ENCODE measurements at regions not wholly inside any gene's neighbourhood (a gene's known extent, or its start where the extent isn't known, plus 50 kb on each side); places are given as distances from the start of the nearest gene placed in this dataset.
"Not testable (repeated sequence)": the region's sequence is repeated elsewhere in the genome, so short reads cannot be mapped to it uniquely, and the experiment has no call there.

- ChIA-PET CTCF (no interaction called here), POLR2A (no interaction called here)
- Histone ChIP-seq H3K36me3 (ENCODE audit: control insufficient read depth in 4 of 4, insufficient read depth in 4 of 4, low read length in 3 of 4) (no peaks in the 10 kb centered on the region), H3K4me3 (ENCODE audit: control insufficient read depth in 1 of 7, extremely low read depth in 1 of 7, insufficient read depth in 4 of 7, low read depth in 2 of 7, low read length in 6 of 7) (no peak overlapping the region), H3K9me3 (ENCODE audit: control extremely low read depth in 1 of 5, control insufficient read depth in 4 of 5, insufficient read depth in 2 of 5, low read depth in 1 of 5, low read length in 4 of 5) (no peaks in the 10 kb centered on the region), H3K27me3 (replicated peaks in 2 of 5; ENCODE audit: control insufficient read depth in 4 of 5, insufficient read depth in 5 of 5, low read length in 4 of 5) (peaks cover 0 to 3% (median 0%) of the 10 kb centered on the region in 5 experiments), H3K27ac (ENCODE audit: insufficient read depth in 1 of 2, low read depth in 1 of 2, low read length in 2 of 2, poor library complexity in 1 of 2, severe bottlenecking in 2 of 2) (no peak overlapping the region), H3K4me1 (ENCODE audit: control extremely low read depth in 1 of 4, control insufficient read depth in 4 of 4, insufficient read depth in 4 of 4, low read length in 3 of 4) (no peaks in the 10 kb centered on the region)
- no peak for DNase-seq
- 100% methylated on average over 1 of the region's 2 CpGs for WGBS (ENCODE audit: insufficient coverage)
These were observed 158.4 kb downstream of the LNPK start for GRCh38 chr2:175843625-175844024.

- H3K9me3 ChIP-seq (ENCODE audit: control extremely low read depth in 1 of 5, control insufficient read depth in 4 of 5, insufficient read depth in 2 of 5, low read depth in 1 of 5, low read length in 4 of 5): no peaks in the 10 kb centered on the region
- CTCF ChIA-PET: no interaction called here
These were observed 159.1 kb downstream of the LNPK start for GRCh38 chr2:175842996-175843395.

GRCh38 chr2:175840765-175841164, 161.3 kb downstream of the LNPK start:
- H3K4me1 ChIP-seq (ENCODE audit: control extremely low read depth in 1 of 4, control insufficient read depth in 4 of 4, insufficient read depth in 4 of 4, low read length in 3 of 4); CTCF ChIA-PET; H3K27ac ChIP-seq (ENCODE audit: insufficient read depth in 1 of 2, low read depth in 1 of 2, low read length in 2 of 2, poor library complexity in 1 of 2, severe bottlenecking in 2 of 2); DNase-seq; H3K4me3 ChIP-seq (ENCODE audit: control insufficient read depth in 1 of 7, extremely low read depth in 1 of 7, insufficient read depth in 4 of 7, low read depth in 2 of 7, low read length in 6 of 7); H3K36me3 ChIP-seq (ENCODE audit: control insufficient read depth in 4 of 4, insufficient read depth in 4 of 4, low read length in 3 of 4); H3K27me3 ChIP-seq (replicated peaks in 2 of 5; ENCODE audit: control insufficient read depth in 4 of 5, insufficient read depth in 5 of 5, low read length in 4 of 5); POLR2A ChIA-PET; H3K9me3 ChIP-seq (ENCODE audit: control extremely low read depth in 1 of 5, control insufficient read depth in 4 of 5, insufficient read depth in 2 of 5, low read depth in 1 of 5, low read length in 4 of 5): not testable (repeated sequence)
- WGBS (ENCODE audit: insufficient coverage): 100% methylated on average over 1 of the region's 3 CpGs

More at GRCh38 chr2:175842996-175843395, 159.1 kb downstream of the LNPK start:
- Histone ChIP-seq H3K4me1 (ENCODE audit: control extremely low read depth in 1 of 4, control insufficient read depth in 4 of 4, insufficient read depth in 4 of 4, low read length in 3 of 4) (no peaks in the 10 kb centered on the region), H3K27me3 (replicated peaks in 2 of 5; ENCODE audit: control insufficient read depth in 4 of 5, insufficient read depth in 5 of 5, low read length in 4 of 5) (peaks cover 0 to 3% (median 0%) of the 10 kb centered on the region in 5 experiments), H3K4me3 (ENCODE audit: control insufficient read depth in 1 of 7, extremely low read depth in 1 of 7, insufficient read depth in 4 of 7, low read depth in 2 of 7, low read length in 6 of 7) (no peak overlapping the region), H3K36me3 (ENCODE audit: control insufficient read depth in 4 of 4, insufficient read depth in 4 of 4, low read length in 3 of 4) (no peaks in the 10 kb centered on the region), H3K27ac (ENCODE audit: insufficient read depth in 1 of 2, low read depth in 1 of 2, low read length in 2 of 2, poor library complexity in 1 of 2, severe bottlenecking in 2 of 2) (no peak overlapping the region)
- 80% methylated on average over 2 of the region's 3 CpGs for WGBS (ENCODE audit: insufficient coverage)
- DNase-seq: no peak
- POLR2A ChIA-PET: no interaction called here

- no CpG with 5 or more reads among the region's 1 CpG for WGBS (ENCODE audit: insufficient coverage)
- Histone ChIP-seq H3K4me3 (ENCODE audit: control insufficient read depth in 1 of 7, extremely low read depth in 1 of 7, insufficient read depth in 4 of 7, low read depth in 2 of 7, low read length in 6 of 7) (no peak overlapping the region), H3K4me1 (ENCODE audit: control extremely low read depth in 1 of 4, control insufficient read depth in 4 of 4, insufficient read depth in 4 of 4, low read length in 3 of 4) (no peaks in the 10 kb centered on the region), H3K9me3 (ENCODE audit: control extremely low read depth in 1 of 5, control insufficient read depth in 4 of 5, insufficient read depth in 2 of 5, low read depth in 1 of 5, low read length in 4 of 5) (no peaks in the 10 kb centered on the region), H3K27me3 (replicated peaks in 2 of 5; ENCODE audit: control insufficient read depth in 4 of 5, insufficient read depth in 5 of 5, low read length in 4 of 5) (peaks cover 0 to 4% (median 0%) of the 10 kb centered on the region in 5 experiments), H3K36me3 (ENCODE audit: control insufficient read depth in 4 of 4, insufficient read depth in 4 of 4, low read length in 3 of 4) (no peaks in the 10 kb centered on the region), H3K27ac (ENCODE audit: insufficient read depth in 1 of 2, low read depth in 1 of 2, low read length in 2 of 2, poor library complexity in 1 of 2, severe bottlenecking in 2 of 2) (no peak overlapping the region)
- ChIA-PET POLR2A (no interaction called here), CTCF (no interaction called here)
- DNase-seq: no peak
These were observed 161.8 kb downstream of the LNPK start for GRCh38 chr2:175840256-175840655.

GRCh38 chr2:175838979-175839378, 163.1 kb downstream of the LNPK start:
- H3K27me3 ChIP-seq (replicated peaks in 2 of 5; ENCODE audit: control insufficient read depth in 4 of 5, insufficient read depth in 5 of 5, low read length in 4 of 5): peaks cover 0 to 4% (median 0%) of the 10 kb centered on the region in 5 experiments
- no peaks in the 10 kb centered on the region for H3K4me1 ChIP-seq (ENCODE audit: control extremely low read depth in 1 of 4, control insufficient read depth in 4 of 4, insufficient read depth in 4 of 4, low read length in 3 of 4)
- 100% methylated on average over 2 of the region's 2 CpGs for WGBS (ENCODE audit: insufficient coverage)
- no peaks in the 10 kb centered on the region for H3K36me3 ChIP-seq (ENCODE audit: control insufficient read depth in 4 of 4, insufficient read depth in 4 of 4, low read length in 3 of 4)
- H3K27ac ChIP-seq (ENCODE audit: insufficient read depth in 1 of 2, low read depth in 1 of 2, low read length in 2 of 2, poor library complexity in 1 of 2, severe bottlenecking in 2 of 2): no peak overlapping the region
- no peaks in the 10 kb centered on the region for H3K9me3 ChIP-seq (ENCODE audit: control extremely low read depth in 1 of 5, control insufficient read depth in 4 of 5, insufficient read depth in 2 of 5, low read depth in 1 of 5, low read length in 4 of 5)
- no peak for DNase-seq
- no peak overlapping the region for H3K4me3 ChIP-seq (ENCODE audit: control insufficient read depth in 1 of 7, extremely low read depth in 1 of 7, insufficient read depth in 4 of 7, low read depth in 2 of 7, low read length in 6 of 7)
- ChIA-PET POLR2A (no interaction called here), CTCF (interaction anchor here (0.8 kb wide), 1 partner anchor 148 kb away, joined by 3 read pairs; no protein-coding TSS in a partner anchor)

- Histone ChIP-seq H3K9me3 (ENCODE audit: control extremely low read depth in 1 of 5, control insufficient read depth in 4 of 5, insufficient read depth in 2 of 5, low read depth in 1 of 5, low read length in 4 of 5) (no peaks in the 10 kb centered on the region), H3K4me1 (ENCODE audit: control extremely low read depth in 1 of 4, control insufficient read depth in 4 of 4, insufficient read depth in 4 of 4, low read length in 3 of 4) (no peaks in the 10 kb centered on the region), H3K27ac (ENCODE audit: insufficient read depth in 1 of 2, low read depth in 1 of 2, low read length in 2 of 2, poor library complexity in 1 of 2, severe bottlenecking in 2 of 2) (no peak overlapping the region), H3K36me3 (ENCODE audit: control insufficient read depth in 4 of 4, insufficient read depth in 4 of 4, low read length in 3 of 4) (no peaks in the 10 kb centered on the region), H3K4me3 (ENCODE audit: control insufficient read depth in 1 of 7, extremely low read depth in 1 of 7, insufficient read depth in 4 of 7, low read depth in 2 of 7, low read length in 6 of 7) (no peak overlapping the region), H3K27me3 (replicated peaks in 2 of 5; ENCODE audit: control insufficient read depth in 4 of 5, insufficient read depth in 5 of 5, low read length in 4 of 5) (peaks cover 0 to 4% (median 0%) of the 10 kb centered on the region in 5 experiments)
- WGBS (ENCODE audit: insufficient coverage): 90% methylated on average over 3 of the region's 3 CpGs
- CTCF ChIA-PET: no interaction called here
- POLR2A ChIA-PET: no interaction called here
- no peak for DNase-seq
These were observed 165.0 kb downstream of the LNPK start for GRCh38 chr2:175837046-175837445.

GRCh38 chr2:175836361-175836760, 165.7 kb downstream of the LNPK start:
- Histone ChIP-seq H3K9me3 (ENCODE audit: control extremely low read depth in 1 of 5, control insufficient read depth in 4 of 5, insufficient read depth in 2 of 5, low read depth in 1 of 5, low read length in 4 of 5) (no peaks in the 10 kb centered on the region), H3K27me3 (replicated peaks in 2 of 5; ENCODE audit: control insufficient read depth in 4 of 5, insufficient read depth in 5 of 5, low read length in 4 of 5) (peaks cover 0 to 4% (median 0%) of the 10 kb centered on the region in 5 experiments), H3K36me3 (ENCODE audit: control insufficient read depth in 4 of 4, insufficient read depth in 4 of 4, low read length in 3 of 4) (no peaks in the 10 kb centered on the region), H3K4me3 (ENCODE audit: control insufficient read depth in 1 of 7, extremely low read depth in 1 of 7, insufficient read depth in 4 of 7, low read depth in 2 of 7, low read length in 6 of 7) (no peak overlapping the region), H3K4me1 (ENCODE audit: control extremely low read depth in 1 of 4, control insufficient read depth in 4 of 4, insufficient read depth in 4 of 4, low read length in 3 of 4) (no peaks in the 10 kb centered on the region), H3K27ac (ENCODE audit: insufficient read depth in 1 of 2, low read depth in 1 of 2, low read length in 2 of 2, poor library complexity in 1 of 2, severe bottlenecking in 2 of 2) (no peak overlapping the region)
- POLR2A ChIA-PET: no interaction called here
- CTCF ChIA-PET: no interaction called here
- 67% methylated on average over 1 of the region's 2 CpGs for WGBS (ENCODE audit: insufficient coverage)
- DNase-seq: no peak
